ENCODE measurements at regions not wholly inside any gene's neighbourhood (a gene's known extent, or its start where the extent isn't known, plus 50 kb on each side); places are given as distances from the start of the nearest gene placed in this dataset.

DNA sequence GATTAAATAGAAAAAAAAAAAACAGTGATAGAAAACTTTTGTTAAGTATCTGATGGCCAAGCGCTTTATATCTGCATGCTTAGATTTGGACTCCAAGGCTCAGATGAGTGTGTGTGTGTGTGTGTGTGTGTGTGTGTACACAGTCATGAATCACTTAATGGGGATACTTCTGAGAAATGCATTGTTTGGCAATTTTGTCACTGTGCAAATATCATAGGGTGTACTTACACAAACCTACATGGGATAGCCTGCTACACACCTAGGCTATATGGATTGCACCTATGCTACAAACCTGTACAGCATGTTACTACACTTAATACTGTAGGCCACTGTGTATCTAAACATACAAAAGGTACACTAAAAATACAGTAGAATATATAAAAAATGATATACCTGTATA is 635.6 kb upstream of the NUDT12 start:
- no peak for TF ChIP-seq EP300 (IDR thresholded peaks at IDR 0.05)
- no peak for TF ChIP-seq POLR2A (IDR thresholded peaks at IDR 0.05)
- no peak for TF ChIP-seq POLR2AphosphoS5 (IDR thresholded peaks at IDR 0.05)
- TF ChIP-seq, protein P1, sequence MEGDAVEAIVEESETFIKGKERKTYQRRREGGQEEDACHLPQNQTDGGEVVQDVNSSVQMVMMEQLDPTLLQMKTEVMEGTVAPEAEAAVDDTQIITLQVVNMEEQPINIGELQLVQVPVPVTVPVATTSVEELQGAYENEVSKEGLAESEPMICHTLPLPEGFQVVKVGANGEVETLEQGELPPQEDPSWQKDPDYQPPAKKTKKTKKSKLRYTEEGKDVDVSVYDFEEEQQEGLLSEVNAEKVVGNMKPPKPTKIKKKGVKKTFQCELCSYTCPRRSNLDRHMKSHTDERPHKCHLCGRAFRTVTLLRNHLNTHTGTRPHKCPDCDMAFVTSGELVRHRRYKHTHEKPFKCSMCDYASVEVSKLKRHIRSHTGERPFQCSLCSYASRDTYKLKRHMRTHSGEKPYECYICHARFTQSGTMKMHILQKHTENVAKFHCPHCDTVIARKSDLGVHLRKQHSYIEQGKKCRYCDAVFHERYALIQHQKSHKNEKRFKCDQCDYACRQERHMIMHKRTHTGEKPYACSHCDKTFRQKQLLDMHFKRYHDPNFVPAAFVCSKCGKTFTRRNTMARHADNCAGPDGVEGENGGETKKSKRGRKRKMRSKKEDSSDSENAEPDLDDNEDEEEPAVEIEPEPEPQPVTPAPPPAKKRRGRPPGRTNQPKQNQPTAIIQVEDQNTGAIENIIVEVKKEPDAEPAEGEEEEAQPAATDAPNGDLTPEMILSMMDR (IDR thresholded peaks at IDR 0.05) = no peak
- DNase-seq = no peak
- WGBS, 2 donors = 93 to 95% methylated on average over 1 of the region's 1 CpG
- intact Hi-C loops (cut with DNase I) = no loop called here
- Histone ChIP-seq H3K27me3 (no peaks in the 10 kb centered on the region), H3K27ac (no peak overlapping the region), H3K4me1 (no peaks in the 10 kb centered on the region), H3K9me3 (no peaks in the 10 kb centered on the region), H3K36me3 (no peaks in the 10 kb centered on the region), H3K4me3 (no peak overlapping the region)

DNA sequence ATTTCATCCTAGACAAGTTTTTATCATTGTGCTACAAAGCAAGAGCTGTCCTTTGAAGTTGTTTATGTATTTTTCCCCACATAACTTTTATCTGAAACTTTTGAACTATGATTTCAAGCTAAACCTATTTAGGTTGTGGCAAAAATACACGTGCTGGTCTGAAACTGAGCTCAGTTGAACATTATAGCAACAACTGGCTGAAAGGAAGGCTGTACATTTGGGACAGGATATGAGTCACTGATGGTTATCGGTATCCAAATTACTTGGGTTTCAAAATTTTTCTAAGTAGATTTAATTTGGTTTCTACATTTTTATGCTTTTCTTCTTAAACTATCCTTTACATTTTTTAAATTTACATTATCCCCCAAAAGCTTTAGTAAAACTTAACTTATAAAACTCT is 627.3 kb upstream of the NUDT12 start:
- no peak overlapping the region for H3K4me3 ChIP-seq
- no peaks in the 10 kb centered on the region for H3K4me1 ChIP-seq
- H3K9me3 ChIP-seq = no peaks in the 10 kb centered on the region
- 65 to 71% methylated on average over 2 of the region's 2 CpGs for WGBS, 2 donors
- no peak for DNase-seq
- no peaks in the 10 kb centered on the region for H3K36me3 ChIP-seq
- TF ChIP-seq POLR2A (IDR thresholded peaks at IDR 0.05) (no peak), EP300 (IDR thresholded peaks at IDR 0.05) (no peak), POLR2AphosphoS5 (IDR thresholded peaks at IDR 0.05) (no peak)
- TF ChIP-seq, protein P1 (IDR thresholded peaks at IDR 0.05) = no peak
- intact Hi-C loops (cut with DNase I) = no loop called here
- no peaks in the 10 kb centered on the region for H3K27me3 ChIP-seq
- no peak overlapping the region for H3K27ac ChIP-seq

DNA sequence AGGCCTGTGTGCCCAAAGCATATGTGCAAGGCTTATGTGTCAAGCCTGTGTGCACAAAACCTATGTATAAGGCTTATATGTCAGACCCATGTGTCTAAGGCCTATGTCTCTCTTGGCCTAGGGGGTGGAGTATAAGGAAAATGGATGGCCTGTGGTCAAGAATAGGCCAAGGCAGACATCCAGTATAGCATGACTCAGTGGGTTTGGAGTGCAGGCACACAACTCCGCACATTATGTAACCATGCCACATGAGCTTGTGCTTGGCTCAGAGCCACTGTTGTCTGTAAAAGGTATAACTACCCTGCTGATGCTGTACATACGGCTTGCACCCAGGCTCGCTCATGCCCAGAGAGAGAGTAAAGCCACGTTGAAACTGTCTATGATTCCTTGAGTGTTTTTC is 626.4 kb upstream of the NUDT12 start:
- WGBS, 2 donors = 87 to 91% methylated on average over 4 of the region's 4 CpGs
- H3K4me3 ChIP-seq = no peak overlapping the region
- intact Hi-C loops (cut with DNase I) = no loop called here
- no peaks in the 10 kb centered on the region for H3K9me3 ChIP-seq
- DNase-seq = no peak
- no peaks in the 10 kb centered on the region for H3K36me3 ChIP-seq
- no peak overlapping the region for H3K27ac ChIP-seq
- H3K27me3 ChIP-seq = no peaks in the 10 kb centered on the region
- TF ChIP-seq POLR2A (IDR thresholded peaks at IDR 0.05) (no peak), EP300 (IDR thresholded peaks at IDR 0.05) (no peak), POLR2AphosphoS5 (IDR thresholded peaks at IDR 0.05) (no peak)
- TF ChIP-seq, protein P1 (IDR thresholded peaks at IDR 0.05) = no peak
- no peaks in the 10 kb centered on the region for H3K4me1 ChIP-seq

DNA sequence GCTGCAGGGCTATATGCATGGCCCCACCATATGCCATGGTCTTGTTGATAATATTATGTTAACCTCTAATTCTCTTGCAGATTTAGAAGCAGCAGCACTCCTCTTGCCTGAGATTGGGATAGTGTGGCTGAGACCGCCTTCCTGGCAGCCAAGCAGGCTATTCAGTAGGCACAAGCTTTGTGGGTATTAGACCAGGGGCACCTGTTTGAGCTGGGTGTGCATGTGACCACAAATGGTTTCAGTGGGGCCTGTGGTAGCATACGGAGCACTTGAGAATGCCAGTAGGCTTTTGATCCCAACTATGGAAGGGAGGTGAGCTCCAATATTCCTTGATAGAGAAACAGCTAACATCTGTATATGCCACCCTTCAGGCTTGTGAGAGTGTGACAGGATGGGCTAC is 625.1 kb upstream of the NUDT12 start:
- Histone ChIP-seq H3K9me3 (no peaks in the 10 kb centered on the region), H3K27me3 (no peaks in the 10 kb centered on the region), H3K36me3 (no peaks in the 10 kb centered on the region), H3K4me1 (no peaks in the 10 kb centered on the region), H3K4me3 (no peak overlapping the region), H3K27ac (no peak overlapping the region)
- intact Hi-C loops (cut with DNase I) = no loop called here
- TF ChIP-seq POLR2AphosphoS5 (IDR thresholded peaks at IDR 0.05) (no peak), POLR2A (IDR thresholded peaks at IDR 0.05) (no peak), EP300 (IDR thresholded peaks at IDR 0.05) (no peak)
- TF ChIP-seq, protein P1 (IDR thresholded peaks at IDR 0.05) = no peak
- 93 to 97% methylated on average over 2 of the region's 2 CpGs for WGBS, 2 donors
- DNase-seq = no peak

DNA sequence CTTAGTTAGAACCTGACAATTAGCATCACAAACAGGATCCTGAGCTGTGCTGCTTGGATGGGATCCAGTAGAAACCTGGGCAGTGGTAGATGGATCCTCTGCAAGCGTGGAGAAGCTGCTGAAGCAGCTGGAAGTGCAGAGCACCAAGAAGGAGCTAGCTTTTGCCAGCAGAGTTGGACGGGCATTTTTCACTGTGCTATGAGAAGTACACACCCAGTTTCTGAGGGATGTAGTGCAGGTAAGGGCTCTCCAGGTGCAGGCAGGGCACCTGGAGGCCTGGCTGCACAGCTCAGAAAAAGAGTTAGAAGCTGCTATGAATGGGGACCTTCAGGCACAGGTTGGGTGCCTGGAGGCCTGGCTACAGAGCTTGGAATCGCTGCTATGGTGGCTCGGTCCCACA is 623.9 kb upstream of the NUDT12 start:
- H3K9me3 ChIP-seq = peaks cover 0 to 4% (median 0%) of the 10 kb centered on the region in 4 donors
- intact Hi-C loops (cut with DNase I) = no loop called here
- no peaks in the 10 kb centered on the region for H3K27me3 ChIP-seq
- DNase-seq = no peak
- WGBS, 2 donors = 89 to 90% methylated on average over 4 of the region's 4 CpGs
- H3K36me3 ChIP-seq = no peaks in the 10 kb centered on the region
- H3K27ac ChIP-seq = no peak overlapping the region
- no peak overlapping the region for H3K4me3 ChIP-seq
- TF ChIP-seq POLR2AphosphoS5 (IDR thresholded peaks at IDR 0.05) = no peak
- TF ChIP-seq EP300 (IDR thresholded peaks at IDR 0.05) = no peak
- TF ChIP-seq, protein P1 (IDR thresholded peaks at IDR 0.05) = no peak
- no peak for TF ChIP-seq POLR2A (IDR thresholded peaks at IDR 0.05)
- H3K4me1 ChIP-seq = no peaks in the 10 kb centered on the region

Data from sigmoid colon (tissue), 6 donors.